Renal cortex interstitium (tissue), 11 donors: ENCODE measurements at regions not wholly inside any gene's neighbourhood (a gene's known extent, or its start where the extent isn't known, plus 50 kb on each side); places are given as distances from the start of the nearest gene placed in this dataset.

Source experiments
- DNase-seq, 11 donors: peaks; one replicate each; pipeline ENCODE4 v3.0.0-alpha.2; 2013; ENCODE audit warnings: low read depth in 9 of 11, low spot score in 4 of 11; ENCODE audit errors: extremely low read depth in 1 of 11

DNA sequence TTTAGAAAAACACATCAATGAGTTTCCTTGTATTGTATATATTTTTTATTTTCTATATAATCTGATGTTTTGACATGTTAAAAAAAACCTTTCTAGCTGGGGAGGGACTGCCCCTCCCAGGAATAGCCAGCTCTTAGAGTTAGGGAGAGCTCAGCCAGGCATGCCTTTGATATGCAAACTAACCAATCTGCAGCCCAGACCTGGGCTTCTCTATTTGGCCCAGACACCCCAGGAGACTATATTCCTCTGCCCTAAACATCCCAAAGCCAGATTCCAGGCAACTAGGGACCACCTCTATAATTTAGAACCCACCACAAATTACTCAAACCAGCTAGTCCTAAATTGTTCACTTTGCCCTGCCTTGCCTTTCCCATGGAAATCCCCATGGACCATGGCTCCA, 390.9 kb upstream of the ADAMTS9 start:
- no peak for DNase-seq

DNA sequence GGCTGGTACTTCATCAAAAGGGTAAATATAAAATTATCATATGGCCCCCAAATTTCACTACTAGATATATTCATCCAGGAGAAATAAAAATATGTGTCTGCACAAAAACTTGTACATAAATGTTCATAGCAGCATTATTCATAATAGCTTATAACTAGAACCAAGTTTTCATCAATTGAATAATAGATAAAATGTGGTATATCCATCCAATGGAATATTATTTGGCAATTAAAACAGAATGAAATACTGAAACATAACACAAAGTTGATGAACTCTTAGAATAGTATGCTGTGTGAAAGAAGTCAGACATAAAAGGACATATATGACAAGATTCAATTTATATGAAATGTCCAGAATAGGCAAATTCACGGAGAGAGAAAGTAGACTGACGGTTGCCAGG, 389.3 kb upstream of the ADAMTS9 start:
- DNase-seq: no peak

DNA sequence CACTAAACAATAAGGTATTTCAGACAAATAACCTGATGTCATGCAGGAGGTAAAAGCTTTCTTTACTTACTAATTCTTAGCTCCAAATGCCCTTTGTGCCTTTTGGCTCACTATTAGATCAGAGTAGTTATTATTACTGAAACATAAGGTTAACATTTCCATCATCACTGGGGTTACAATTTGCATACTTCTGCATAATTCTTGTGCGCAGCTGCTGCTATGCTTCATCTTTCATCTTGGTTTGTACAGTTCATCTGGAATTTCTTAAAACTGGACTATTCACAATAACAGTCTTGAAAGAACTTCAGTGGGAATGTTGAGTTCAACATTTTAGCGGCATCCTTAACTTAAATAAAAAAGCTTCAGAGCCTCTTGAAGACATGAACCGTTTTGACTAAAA, 383.2 kb upstream of the ADAMTS9 start:
- DNase-seq: peak in 3 of 11 donors; percentile 20 to 41 (median 33)

DNA sequence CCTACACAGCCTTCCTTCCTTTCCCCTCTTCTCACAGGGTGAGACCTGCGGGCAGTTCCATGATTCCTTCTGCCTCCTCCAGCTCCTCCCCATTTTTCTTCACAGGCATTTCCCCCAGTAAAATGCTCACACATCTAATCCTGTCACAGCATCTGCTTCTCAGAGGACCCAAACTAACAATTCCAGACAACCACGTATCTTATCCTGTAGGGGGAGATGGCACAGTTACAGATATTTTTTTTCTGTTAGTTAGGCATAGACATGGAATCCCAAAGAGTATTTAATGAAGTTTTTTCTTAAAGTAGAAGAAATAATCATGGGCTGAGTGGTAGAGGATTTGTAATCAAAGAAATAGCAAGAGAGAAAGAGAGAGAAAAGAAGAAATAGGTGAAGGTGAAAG, 373.1 kb upstream of the ADAMTS9 start:
- DNase-seq: no peak

DNA sequence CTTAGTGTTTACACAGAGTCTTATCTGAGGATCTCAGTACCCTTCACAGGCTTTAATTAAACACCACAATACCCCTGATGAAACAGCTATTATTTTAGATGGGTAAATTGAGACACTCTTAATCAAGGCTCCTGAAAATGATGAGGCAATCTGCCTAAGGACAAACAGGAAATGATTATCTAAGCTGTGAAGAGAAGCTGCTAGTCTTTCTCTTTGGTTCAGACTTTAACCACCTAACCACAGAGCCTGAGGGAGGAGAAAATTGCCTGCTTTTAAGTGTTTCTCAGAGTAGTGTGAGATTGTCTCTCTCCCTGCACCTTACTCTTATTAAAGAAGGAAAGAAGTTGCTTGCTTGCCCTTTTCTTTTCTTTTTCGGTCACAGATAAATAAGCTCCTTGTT, 364.3 kb upstream of the ADAMTS9 start:
- no peak for DNase-seq

DNA sequence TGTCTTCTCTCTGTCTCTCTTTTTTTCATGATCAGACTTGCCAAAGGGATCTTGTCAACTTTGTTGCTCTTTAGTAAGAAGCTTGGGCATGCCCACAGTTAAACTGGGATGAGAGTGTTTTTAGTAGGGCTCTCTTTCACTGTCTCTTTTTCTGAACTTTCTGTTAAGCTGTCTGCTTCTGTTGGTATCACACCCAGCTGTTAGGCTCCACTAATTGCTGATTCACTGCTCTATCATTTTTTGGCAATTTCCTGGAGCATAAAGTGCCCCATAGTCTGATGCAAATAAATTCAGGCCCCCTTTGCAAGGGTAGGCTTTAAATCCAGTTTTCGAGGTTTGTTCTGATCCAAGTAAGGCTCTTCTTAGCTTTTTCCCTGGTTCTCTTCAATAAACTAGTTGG, 360.4 kb upstream of the ADAMTS9 start:
- DNase-seq: no peak

DNA sequence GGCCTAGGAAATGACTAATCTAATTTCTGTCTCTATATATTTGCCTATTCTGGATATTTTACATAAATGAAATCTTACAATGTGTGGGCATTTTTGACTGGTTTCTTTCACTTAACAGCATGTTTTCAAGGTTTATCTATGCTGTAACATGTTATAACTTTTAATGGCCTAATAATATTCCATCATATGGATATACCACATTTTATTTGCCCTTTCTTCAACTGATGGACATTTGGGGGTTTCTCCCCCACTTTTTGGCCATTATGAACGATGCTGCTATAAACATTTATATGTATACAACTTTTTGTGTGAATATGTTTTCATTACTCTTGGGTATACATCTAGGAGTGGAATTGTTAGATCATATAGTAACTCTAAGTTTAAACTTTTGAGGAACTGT, 357.3 kb upstream of the ADAMTS9 start:
- no peak for DNase-seq

DNA sequence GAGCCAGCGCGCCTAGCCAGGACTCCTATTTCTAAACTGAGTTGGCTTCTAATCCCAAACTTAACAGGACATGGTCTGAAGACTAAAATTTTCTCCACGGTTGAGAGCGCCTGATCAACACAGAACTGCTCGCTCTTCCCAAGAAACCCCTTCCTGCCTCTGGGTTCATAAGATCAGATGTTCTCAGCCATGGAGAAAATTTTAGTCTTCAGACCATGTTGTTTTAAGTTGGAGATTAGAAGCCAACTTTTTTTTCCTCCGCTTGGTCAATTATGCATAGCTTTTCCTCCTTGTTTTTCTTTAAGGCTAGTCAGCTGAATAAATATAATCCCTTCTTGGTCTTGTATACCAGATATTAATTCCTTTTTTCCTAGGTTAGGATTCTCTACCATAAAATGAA, 356.6 kb upstream of the ADAMTS9 start:
- no peak for DNase-seq

DNA sequence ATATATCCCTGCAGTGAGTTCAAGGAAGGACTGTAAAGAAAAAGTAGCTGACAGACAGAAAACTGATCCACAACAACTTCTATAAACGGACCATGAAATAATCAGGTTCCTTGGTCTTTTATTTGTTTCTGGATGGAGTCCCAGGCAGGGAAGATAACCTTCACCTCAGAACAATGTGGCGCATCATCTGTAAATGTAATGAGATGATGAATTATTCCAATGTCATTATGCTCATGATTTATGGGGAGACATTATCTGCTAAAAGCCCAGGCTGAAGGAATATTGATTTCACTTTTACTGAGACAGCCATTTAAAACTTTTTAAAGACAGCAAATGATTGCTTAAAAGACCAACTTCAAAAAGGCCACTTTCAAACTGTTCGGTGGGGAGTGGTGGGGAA, 354.9 kb upstream of the ADAMTS9 start:
- DNase-seq: no peak

DNA sequence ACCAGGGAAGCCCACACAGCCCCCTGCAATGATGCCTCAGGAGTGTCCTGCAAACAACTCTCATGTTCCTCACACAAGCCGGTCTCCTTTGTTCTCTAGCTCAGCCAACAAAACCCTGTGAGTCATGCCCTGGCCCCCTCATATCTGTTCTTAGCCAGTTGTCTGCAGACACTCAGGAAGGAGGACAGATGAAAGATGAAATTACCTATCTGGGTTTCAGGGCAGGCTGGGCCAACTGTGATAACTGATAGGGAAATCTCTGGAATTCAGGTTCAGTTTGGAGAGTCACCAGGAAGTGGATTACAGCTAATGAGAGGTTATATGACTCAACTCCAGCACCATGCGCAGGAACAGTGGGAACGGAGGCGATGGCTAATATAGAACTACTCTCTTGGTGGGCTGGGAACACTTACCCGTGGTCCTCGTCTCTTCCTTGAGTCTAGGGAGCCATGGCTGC, 352.0 kb upstream of the ADAMTS9 start:
- DNase-seq: no peak

DNA sequence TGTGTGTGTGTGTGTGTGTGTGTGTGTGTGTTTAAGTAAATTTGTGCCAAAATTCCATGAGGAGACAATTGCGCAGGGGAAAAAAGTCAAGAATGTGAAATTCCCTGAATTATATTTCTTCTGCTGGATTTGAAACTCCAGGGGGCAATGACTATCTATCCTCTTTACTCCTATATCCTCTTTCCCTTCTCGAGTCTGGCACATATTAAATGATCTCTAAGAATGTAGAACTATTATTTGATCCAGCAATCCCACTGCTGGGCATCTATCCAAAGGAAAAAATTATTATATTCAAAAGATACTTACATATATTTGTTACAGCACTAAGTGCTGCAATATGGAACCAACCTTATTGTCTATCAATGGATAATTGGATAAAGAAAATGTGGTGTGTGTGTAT, 350.1 kb upstream of the ADAMTS9 start:
- DNase-seq: no peak

DNA sequence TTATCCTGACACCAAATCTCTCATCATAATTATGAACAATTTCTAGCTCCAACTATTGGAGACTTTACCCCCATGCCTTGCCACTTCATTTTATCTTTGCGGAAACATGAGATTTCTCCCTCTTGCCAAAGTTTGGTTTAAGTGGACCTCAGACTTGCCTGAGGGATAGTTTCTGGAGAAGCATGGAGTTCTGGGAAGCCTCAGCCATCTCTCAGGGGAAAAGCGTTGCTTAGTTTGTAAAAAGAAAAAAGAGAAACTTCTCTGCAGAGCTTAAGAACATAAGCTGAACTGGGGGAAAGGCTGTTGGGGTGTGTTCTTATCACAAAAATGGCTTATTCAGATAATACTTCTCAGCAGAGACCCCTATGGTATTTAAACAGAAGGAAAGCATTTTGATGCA, 347.4 kb upstream of the ADAMTS9 start:
- no peak for DNase-seq

DNA sequence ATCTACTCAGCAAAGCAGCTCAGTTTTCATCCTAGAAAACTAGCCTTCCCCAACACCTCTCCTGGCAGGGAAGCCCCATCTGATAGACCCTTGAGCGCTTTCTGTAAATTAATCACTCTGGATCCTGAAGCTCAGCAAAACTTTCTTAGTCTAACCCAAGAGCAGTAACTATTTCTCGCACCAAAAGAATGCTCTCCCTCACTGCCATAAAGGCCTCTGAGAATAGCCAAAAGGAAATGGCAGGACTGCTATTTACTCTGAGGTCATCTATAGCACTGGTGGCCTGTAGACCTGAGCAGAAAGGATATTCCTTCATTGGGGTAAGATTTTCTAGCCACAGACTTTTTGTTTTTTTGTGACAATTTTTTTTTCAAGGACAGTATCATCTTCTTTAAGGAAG, 345.8 kb upstream of the ADAMTS9 start:
- no peak for DNase-seq

DNA sequence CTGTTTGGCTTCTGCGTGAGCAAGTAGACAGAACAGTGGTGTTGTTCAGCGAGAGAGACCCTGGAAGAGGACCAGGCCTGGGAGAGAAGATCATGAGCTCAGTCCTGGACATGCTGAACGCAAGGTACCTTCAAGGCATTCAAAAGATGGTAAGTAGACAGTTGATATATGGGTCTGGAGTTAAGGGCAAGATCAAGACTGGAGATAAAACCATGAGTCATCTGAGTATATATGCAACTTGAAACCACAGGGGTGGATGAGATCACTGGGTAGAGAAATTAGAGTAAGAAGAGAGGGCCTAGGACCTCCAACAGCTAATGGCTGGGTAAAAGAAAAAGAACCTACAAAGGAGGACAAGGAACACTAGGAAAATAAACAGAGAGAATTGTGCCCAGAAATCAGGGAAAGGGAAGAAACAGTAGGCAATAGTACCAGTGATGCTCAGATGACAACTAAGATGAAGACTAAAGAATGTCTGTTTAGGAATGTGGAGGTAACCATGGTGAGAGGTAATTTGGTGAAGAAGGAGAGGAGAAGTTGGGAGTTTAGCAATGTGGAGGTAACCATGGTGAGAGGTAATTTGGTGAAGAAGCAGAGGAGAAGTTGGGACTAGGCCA, 343.2 kb upstream of the ADAMTS9 start:
- no peak for DNase-seq

DNA sequence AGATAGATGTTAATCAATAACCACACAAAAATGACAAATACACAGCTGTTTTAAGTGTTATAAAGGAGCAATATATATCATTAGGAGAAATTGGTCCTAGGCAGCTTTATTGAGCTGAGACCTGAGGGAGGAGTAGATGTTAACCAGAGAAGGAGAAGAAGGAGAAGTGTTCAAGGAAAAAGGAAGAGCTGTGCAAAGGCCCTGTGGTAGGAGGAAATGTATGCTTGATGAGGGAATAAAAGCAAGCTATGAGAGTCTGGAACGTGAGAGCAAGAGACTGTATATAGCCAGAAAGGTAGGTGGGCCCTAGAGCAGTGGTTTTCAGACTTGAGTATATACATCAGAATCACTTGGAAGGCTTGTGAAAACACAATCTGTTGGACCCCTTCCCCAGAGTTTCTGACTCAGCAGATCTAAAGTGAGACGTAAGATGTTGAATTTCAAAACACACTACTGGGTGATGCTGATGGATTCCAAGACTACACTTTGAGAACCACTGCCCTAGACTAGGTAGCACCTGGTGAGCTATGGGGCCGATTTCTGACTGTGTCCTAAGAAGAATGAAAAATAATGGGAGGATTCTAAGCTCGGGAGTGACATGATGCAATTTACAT, 342.3 kb upstream of the ADAMTS9 start:
- no peak for DNase-seq

DNA sequence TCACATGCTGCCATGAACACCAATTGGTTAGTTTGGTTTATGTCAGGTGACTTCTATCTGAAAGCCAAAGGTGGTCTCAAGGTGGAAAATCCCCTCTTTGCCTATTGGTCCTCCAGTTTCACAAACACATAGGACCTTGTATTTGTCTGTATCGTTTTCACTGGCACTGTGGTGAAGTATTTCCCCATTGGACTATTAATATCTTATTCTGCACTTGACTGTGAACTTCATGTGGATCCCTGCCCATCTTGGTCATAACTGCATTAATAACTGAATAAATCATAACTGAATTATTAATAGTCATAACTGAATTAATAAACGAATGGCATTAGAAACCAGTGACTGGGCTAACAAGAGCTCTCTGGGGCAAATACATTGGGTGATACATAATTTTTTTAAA, 341.3 kb upstream of the ADAMTS9 start:
- DNase-seq: no peak

DNA sequence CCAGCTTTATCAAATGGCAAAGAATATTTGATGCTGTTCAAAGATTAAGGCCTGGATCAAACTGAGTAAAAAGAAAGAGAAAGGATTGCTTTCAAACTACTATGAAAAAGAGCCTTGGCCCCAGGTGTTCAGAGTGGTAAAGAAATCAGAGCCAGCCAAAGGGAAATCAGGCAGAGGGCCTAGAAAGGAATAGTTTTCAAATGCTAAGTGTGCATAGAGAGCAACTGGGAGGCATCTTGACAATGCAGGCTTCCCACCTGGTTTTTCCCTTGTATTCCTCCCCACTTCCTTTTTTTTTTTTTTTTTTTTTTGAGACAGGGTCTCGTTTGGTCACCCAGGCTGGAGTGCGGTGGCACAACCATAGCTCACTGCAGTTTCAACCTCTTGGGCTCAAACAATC, 340.2 kb upstream of the ADAMTS9 start:
- DNase-seq: no peak

DNA sequence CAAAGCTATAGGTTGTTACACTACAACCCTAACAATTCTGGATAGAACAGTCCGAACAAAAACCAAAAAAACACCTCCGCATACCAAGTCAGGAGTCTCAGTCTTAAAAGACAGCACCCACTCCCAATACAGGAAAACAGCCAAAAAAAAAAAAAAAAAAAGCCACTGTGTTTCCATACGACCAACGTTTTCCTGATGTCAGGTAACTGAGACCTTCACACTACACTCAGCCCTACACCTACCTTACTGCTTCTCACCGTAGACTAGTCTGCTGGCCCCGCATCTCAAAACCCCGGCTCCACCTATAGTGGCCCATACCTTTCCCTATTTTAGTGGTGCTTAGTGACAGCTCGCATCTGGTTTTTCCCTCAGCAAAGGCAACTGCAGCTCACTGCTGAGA, 339.5 kb upstream of the ADAMTS9 start:
- DNase-seq: no peak

DNA sequence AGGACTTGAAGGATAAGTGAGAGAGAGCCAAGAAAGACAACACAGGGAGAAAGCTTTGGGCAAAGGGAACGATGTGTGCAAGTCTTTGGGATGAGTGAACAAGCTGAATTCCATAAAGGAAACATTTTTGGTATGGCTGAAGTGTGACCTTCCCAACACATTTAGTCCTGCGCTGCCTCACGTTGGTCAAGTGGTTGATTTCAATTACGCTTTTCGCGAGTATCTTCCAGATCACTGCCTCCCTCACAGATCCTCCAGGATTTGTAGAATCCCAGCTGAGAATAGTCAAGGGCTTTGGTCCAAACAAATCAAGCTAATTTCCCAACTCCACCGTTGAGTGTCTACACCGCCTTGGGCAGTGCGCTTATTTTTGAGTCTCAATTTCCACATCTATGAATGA, 338.4 kb upstream of the ADAMTS9 start:
- no peak for DNase-seq

DNA sequence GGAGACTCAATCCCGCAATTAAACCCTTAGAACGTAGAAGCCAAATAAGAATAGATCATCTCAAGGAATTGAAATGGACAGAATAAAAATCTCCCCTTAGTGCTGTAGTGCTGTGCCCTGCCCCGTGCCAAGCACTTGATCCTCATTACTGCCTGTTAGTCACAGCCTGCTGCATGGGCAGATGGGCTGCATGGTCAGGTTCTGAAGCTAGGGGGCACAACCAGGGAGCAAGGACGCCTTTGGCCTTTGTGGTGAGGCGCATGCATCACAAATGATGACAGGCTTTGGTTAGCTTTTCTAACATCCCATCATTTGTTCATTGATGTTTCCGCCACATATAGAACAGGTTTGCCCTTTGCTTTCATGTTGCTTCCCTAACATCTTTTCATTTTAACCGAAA, 336.3 kb upstream of the ADAMTS9 start:
- DNase-seq: no peak
